ENCODE measurements at regions not wholly inside any gene's neighbourhood (a gene's known extent, or its start where the extent isn't known, plus 50 kb on each side); places are given as distances from the start of the nearest gene placed in this dataset.
"Not testable (repeated sequence)": the region's sequence is repeated elsewhere in the genome, so short reads cannot be mapped to it uniquely, and the experiment has no call there.

GRCh38 chr2:224119846-224120245 is 80.8 kb upstream of the SERPINE2 start:
- DNase-seq (ENCODE audit: low read depth in 1 of 2, low spot score in 2 of 2); H3K23ac ChIP-seq (ENCODE audit: insufficient read length); H3K4me2 ChIP-seq (ENCODE audit: insufficient read depth in 1 of 2, low read depth in 2 of 2, low read length in 2 of 2); H3K14ac ChIP-seq (ENCODE audit: insufficient read length); H4K91ac ChIP-seq (replicated peaks; ENCODE audit: insufficient read length, low read length); H3K9me3 ChIP-seq (ENCODE audit: insufficient read depth in 2 of 2, low read depth in 1 of 2, low read length in 1 of 2); H2AFZ ChIP-seq (ENCODE audit: low read length); H3K79me1 ChIP-seq (ENCODE audit: low read depth, low read length); CTCF ChIA-PET (ENCODE audit: partially characterized antibody); H3K9ac ChIP-seq (replicated peaks in 1 of 4; ENCODE audit: extremely low read depth in 1 of 4, low read depth in 3 of 4, low read length in 3 of 4); FAIRE-seq; H2BK5ac ChIP-seq (ENCODE audit: low read depth, low read length); H2BK15ac ChIP-seq (ENCODE audit: low read length); H2AK5ac ChIP-seq (ENCODE audit: low read depth, low read length); H3K56ac ChIP-seq (replicated peaks; ENCODE audit: insufficient read length, low read depth, low read length); H3K27me3 ChIP-seq (replicated peaks in 1 of 4; ENCODE audit: control insufficient read depth in 3 of 4, extremely low read depth in 1 of 4, insufficient read depth in 3 of 4, low read length in 3 of 4); H4K20me1 ChIP-seq (replicated peaks in 1 of 2; ENCODE audit: control insufficient read depth in 1 of 2, insufficient read depth in 2 of 2, low read length in 2 of 2); H2BK120ac ChIP-seq (replicated peaks; ENCODE audit: low read depth, low read length); POLR2A ChIA-PET (ENCODE audit: partially characterized antibody); H3K27ac ChIP-seq (ENCODE audit: low read depth, low read length); H3K36me3 ChIP-seq (ENCODE audit: control insufficient read depth in 2 of 4, insufficient read depth in 4 of 4, low read length in 3 of 4); H4K8ac ChIP-seq (ENCODE audit: extremely low read depth, insufficient read depth, low read length); H4K5ac ChIP-seq (ENCODE audit: insufficient read length, low read depth, low read length); H2BK20ac ChIP-seq (ENCODE audit: low read length); H3K23me2 ChIP-seq (ENCODE audit: low read depth, low read length); H3K4me3 ChIP-seq (ENCODE audit: extremely low read depth in 1 of 4, insufficient read depth in 2 of 4, low read depth in 3 of 4, low read length in 4 of 4); H3K4ac ChIP-seq (replicated peaks; ENCODE audit: insufficient read length, low read depth, low read length); H2BK12ac ChIP-seq (ENCODE audit: low read depth, low read length); H3K79me2 ChIP-seq (ENCODE audit: control insufficient read depth in 1 of 2, insufficient read depth in 2 of 2, low read length in 2 of 2); H3K4me1 ChIP-seq (replicated peaks in 1 of 4; ENCODE audit: control insufficient read depth in 3 of 4, insufficient read depth in 4 of 4, low read length in 3 of 4); H3K18ac ChIP-seq (ENCODE audit: extremely low read depth, low read length): not testable (repeated sequence)
- 91% methylated on average over 1 of the region's 1 CpG; no CpG with 5 or more reads in 1 of the 2 experiments for WGBS, 2 experiments (ENCODE audit: extremely low coverage in 1 of 2, insufficient coverage in 1 of 2, insufficient read length in 1 of 2, insufficient replicate concordance in 2 of 2, low coverage in 1 of 2, low lambda C conversion rate in 2 of 2, missing lambda C conversion rate in 1 of 2)
